ENCODE measurements at regions not wholly inside any gene's neighbourhood (a gene's known extent, or its start where the extent isn't known, plus 50 kb on each side); places are given as distances from the start of the nearest gene placed in this dataset.

GRCh38 chr13:34588362-34588761 is 353.7 kb upstream of the NBEA start:
- intact Hi-C loops (cut with DNase I), result no loop called here
- ATAC-seq (peak in 1 of 4 donors; percentile 51), DNase-seq (no peak)
- Histone ChIP-seq H3K9me3 (no peaks in the 10 kb centered on the region), H3K27me3 (no peaks in the 10 kb centered on the region), H3K36me3 (no peaks in the 10 kb centered on the region), H3K4me3 (no peak overlapping the region), H3K27ac (no peak overlapping the region), H3K4me1 (peaks cover 0 to 13% (median 0%) of the 10 kb centered on the region in 12 donors)
- 70 to 82% (median 76%) methylated on average over 2 to 7 of the region's 7 CpGs for WGBS, 4 donors
- TF ChIP-seq, protein P1, sequence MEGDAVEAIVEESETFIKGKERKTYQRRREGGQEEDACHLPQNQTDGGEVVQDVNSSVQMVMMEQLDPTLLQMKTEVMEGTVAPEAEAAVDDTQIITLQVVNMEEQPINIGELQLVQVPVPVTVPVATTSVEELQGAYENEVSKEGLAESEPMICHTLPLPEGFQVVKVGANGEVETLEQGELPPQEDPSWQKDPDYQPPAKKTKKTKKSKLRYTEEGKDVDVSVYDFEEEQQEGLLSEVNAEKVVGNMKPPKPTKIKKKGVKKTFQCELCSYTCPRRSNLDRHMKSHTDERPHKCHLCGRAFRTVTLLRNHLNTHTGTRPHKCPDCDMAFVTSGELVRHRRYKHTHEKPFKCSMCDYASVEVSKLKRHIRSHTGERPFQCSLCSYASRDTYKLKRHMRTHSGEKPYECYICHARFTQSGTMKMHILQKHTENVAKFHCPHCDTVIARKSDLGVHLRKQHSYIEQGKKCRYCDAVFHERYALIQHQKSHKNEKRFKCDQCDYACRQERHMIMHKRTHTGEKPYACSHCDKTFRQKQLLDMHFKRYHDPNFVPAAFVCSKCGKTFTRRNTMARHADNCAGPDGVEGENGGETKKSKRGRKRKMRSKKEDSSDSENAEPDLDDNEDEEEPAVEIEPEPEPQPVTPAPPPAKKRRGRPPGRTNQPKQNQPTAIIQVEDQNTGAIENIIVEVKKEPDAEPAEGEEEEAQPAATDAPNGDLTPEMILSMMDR (IDR thresholded peaks at IDR 0.05), result no peak
- TF ChIP-seq POLR2A (IDR thresholded peaks at IDR 0.05), result no peak

DNA sequence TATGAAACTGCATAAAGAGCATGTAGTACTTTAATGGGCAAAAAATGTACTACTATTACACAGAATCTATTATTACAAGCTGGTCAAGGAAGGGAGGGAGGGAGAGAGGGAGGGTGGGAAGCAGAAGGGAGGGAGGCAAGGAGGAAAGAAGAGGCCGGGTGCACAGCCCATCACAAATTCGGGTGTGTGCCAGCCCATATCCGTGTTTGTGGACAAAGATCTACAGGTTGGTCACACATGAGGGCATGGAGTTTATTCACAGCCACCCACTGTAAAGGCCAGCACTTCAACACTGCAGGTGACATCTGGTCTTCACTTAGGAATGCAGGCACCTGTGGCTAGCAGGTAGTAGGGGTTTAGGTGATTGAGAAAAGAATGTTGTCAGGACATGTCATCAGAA is 352.5 kb upstream of the NBEA start:
- Histone ChIP-seq H3K4me1 (peaks cover 0 to 13% (median 0%) of the 10 kb centered on the region in 12 donors), H3K4me3 (no peak overlapping the region), H3K27me3 (no peaks in the 10 kb centered on the region), H3K9me3 (no peaks in the 10 kb centered on the region), H3K27ac (no peak overlapping the region), H3K36me3 (no peaks in the 10 kb centered on the region)
- TF ChIP-seq, protein P1 (IDR thresholded peaks at IDR 0.05), result no peak
- no peak for TF ChIP-seq POLR2A (IDR thresholded peaks at IDR 0.05)
- DNase-seq (no peak), ATAC-seq (no peak)
- intact Hi-C loops (cut with DNase I), result no loop called here
- WGBS, 4 donors, result 81 to 93% (median 90%) methylated on average over 3 of the region's 3 CpGs

GRCh38 chr13:34591129-34591528 is 350.9 kb upstream of the NBEA start:
- WGBS, 4 donors, result 68 to 73% (median 70%) methylated on average over 3 of the region's 3 CpGs
- no peak for DNase-seq
- H3K36me3 ChIP-seq, result no peaks in the 10 kb centered on the region
- H3K4me3 ChIP-seq, result no peak overlapping the region
- ATAC-seq, result peak in 2 of 4 donors; percentile 8 to 61
- H3K27ac ChIP-seq, result no peak overlapping the region
- no peaks in the 10 kb centered on the region for H3K9me3 ChIP-seq
- no peaks in the 10 kb centered on the region for H3K27me3 ChIP-seq
- intact Hi-C loops (cut with DNase I), result no loop called here
- TF ChIP-seq, protein P1 (IDR thresholded peaks at IDR 0.05), result no peak
- no peak for TF ChIP-seq POLR2A (IDR thresholded peaks at IDR 0.05)
- H3K4me1 ChIP-seq, result peaks cover 0 to 13% (median 0%) of the 10 kb centered on the region in 12 donors

DNA sequence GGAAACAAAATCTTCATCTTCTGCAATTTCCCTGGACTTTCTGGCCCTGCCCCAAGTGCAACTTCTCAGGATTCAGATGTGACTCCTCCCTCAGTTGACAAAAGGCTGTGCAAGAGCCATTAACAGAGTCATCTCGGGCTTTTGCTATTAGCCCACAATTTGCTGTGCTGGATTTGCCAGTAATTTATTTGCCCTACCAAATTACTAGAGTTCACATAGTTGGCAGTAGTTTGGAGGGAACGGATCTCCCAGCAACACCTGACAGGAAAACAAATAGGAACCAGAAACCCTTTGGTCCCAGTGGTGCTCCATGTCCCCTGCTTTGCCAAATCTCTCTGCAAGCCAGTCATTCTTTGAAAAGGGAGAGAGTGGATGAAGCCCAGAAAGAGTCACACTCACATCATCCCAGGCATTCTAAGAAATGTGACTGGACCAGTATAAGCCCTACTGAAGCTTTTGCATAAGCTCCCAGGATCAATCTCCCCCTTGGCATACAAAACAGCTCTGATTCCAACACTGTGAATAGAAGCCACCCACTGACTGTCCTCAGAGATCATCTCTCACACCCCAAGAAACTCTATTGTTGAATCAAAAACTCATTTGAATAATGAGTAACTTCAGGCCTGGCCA is 350.1 kb upstream of the NBEA start:
- DNase-seq, result peak in 4 of 5 donors; percentile 17 to 67 (median 26)

More for the DNA sequence above, 350.1 kb upstream of the NBEA start:
- peak; percentile 43 to 90 (median 73) for ATAC-seq
- Histone ChIP-seq H3K4me3 (no peak overlapping the region), H3K4me1 (peaks cover 0 to 13% (median 0%) of the 10 kb centered on the region in 12 donors), H3K27me3 (no peaks in the 10 kb centered on the region), H3K27ac (no peak overlapping the region), H3K36me3 (no peaks in the 10 kb centered on the region), H3K9me3 (peaks cover 0 to 4% (median 0%) of the 10 kb centered on the region in 12 donors)
- TF ChIP-seq, protein P1 (IDR thresholded peaks at IDR 0.05), result no peak
- TF ChIP-seq POLR2A (IDR thresholded peaks at IDR 0.05), result no peak
- 19 to 36% (median 25%) methylated on average over 2 of the region's 2 CpGs for WGBS, 4 donors
- intact Hi-C loops (cut with DNase I), result no loop called here

All from heart left ventricle (tissue), 16 donors.